CD8-positive, alpha-beta memory T cell (primary cell): ENCODE measurements at regions not wholly inside any gene's neighbourhood (a gene's known extent, or its start where the extent isn't known, plus 50 kb on each side); places are given as distances from the start of the nearest gene placed in this dataset.

Source experiments
- CTCF ChIA-PET: fragments of 350-600 bp; sonication (Branson Sonifier 250); formaldehyde crosslinking; loops from one replicate; lab custom pipeline; 2021; ENCODE audit warnings: antibody characterized with exemption; lab: Charles Lee
- POLR2A ChIA-PET: fragments of 350-600 bp; sonication (Branson Sonifier 250); formaldehyde crosslinking; loops from one replicate; lab custom pipeline; 2021; ENCODE audit warnings: antibody characterized with exemption; lab: Charles Lee
- DNase-seq, 5 donors: peaks; one replicate each; pipeline versions ENCODE4 v3.0.0 to v3.0.0-alpha.2; 2020 to 2022; ENCODE audit warnings: mixed read lengths in 1 of 5
- H3K27ac ChIP-seq: one replicate; pipeline ENCODE4 v1.7.0; 2013; ENCODE audit warnings: low read depth, mild to moderate bottlenecking, low read length, moderate library complexity
- H3K27me3 ChIP-seq: 2 replicates; pipeline ENCODE4 v1.7.0; 2013; ENCODE audit warnings: low read length, mild to moderate bottlenecking; ENCODE audit not compliant: insufficient read depth, poor library complexity, severe bottlenecking
- H3K36me3 ChIP-seq: 2 replicates; pipeline ENCODE4 v1.7.0; 2013; ENCODE audit warnings: mild to moderate bottlenecking, low read length, moderate library complexity; ENCODE audit not compliant: insufficient read depth
- H3K4me1 ChIP-seq: 2 replicates; pipeline ENCODE4 v1.7.0; 2013; ENCODE audit warnings: mild to moderate bottlenecking, low read length, moderate library complexity; ENCODE audit not compliant: insufficient read depth
- H3K4me3 ChIP-seq: 2 replicates; pipeline ENCODE4 v1.7.0; 2013; ENCODE audit warnings: mild to moderate bottlenecking, low read length
- H3K9me3 ChIP-seq: 2 replicates; pipeline ENCODE4 v1.7.0; 2013; ENCODE audit warnings: mild to moderate bottlenecking, low read length
- H3K27ac Mint-ChIP-seq, 8 donors: one replicate each; pipeline ENCODE4 v1.8.0; 2020 to 2021; ENCODE audit warnings: mixed read lengths in 8 of 8, mild to moderate bottlenecking in 6 of 8, inconsistent platforms in 3 of 8, moderate library complexity in 3 of 8
- H3K27me3 Mint-ChIP-seq, 2 donors: one replicate each; pipeline ENCODE4 v1.8.0; 2020 to 2021; ENCODE audit warnings: mixed read lengths in 2 of 2, mild to moderate bottlenecking in 1 of 2, moderate library complexity in 1 of 2
- H3K36me3 Mint-ChIP-seq, 3 donors: one replicate each; pipeline ENCODE4 v1.8.0; 2020 to 2021; ENCODE audit warnings: mixed read lengths in 3 of 3, inconsistent platforms in 1 of 3, mild to moderate bottlenecking in 1 of 3
- H3K4me1 Mint-ChIP-seq, 3 donors: one replicate each; pipeline ENCODE4 v1.8.0; 2020 to 2021; ENCODE audit warnings: mixed read lengths in 3 of 3, inconsistent platforms in 1 of 3, mild to moderate bottlenecking in 1 of 3
- H3K4me3 Mint-ChIP-seq, 7 donors: one replicate each; pipeline ENCODE4 v1.8.0; 2020 to 2021; ENCODE audit warnings: mixed read lengths in 7 of 7, mild to moderate bottlenecking in 6 of 7, moderate library complexity in 4 of 7, inconsistent platforms in 2 of 7
- H3K9me3 Mint-ChIP-seq, 5 donors: one replicate each; pipeline ENCODE4 v1.8.0; 2020 to 2022; ENCODE audit warnings: mixed read lengths in 5 of 5, mild to moderate bottlenecking in 3 of 5, moderate library complexity in 2 of 5, inconsistent platforms in 1 of 5

- Histone ChIP-seq H3K4me3 (no peak overlapping the region), H3K9me3 (no peaks in the 10 kb centered on the region), H3K27ac (no peak overlapping the region), H3K4me1 (no peaks in the 10 kb centered on the region), H3K27me3 (no peaks in the 10 kb centered on the region), H3K36me3 (no peaks in the 10 kb centered on the region)
- H3K27me3 Mint-ChIP-seq: peaks cover 6 to 7% of the 10 kb centered on the region in 2 donors
- H3K27ac Mint-ChIP-seq: peak overlapping the region in 1 of 8 donors; percentile 34
- peak overlapping the region in 1 of 7 donors; percentile 45 for H3K4me3 Mint-ChIP-seq
- ChIA-PET POLR2A (no interaction called here), CTCF (no interaction called here)
- no peaks in the 10 kb centered on the region for H3K4me1 Mint-ChIP-seq
- DNase-seq: no peak
- peaks cover 0 to 2% (median 0%) of the 10 kb centered on the region in 5 donors for H3K9me3 Mint-ChIP-seq
- H3K36me3 Mint-ChIP-seq: no peaks in the 10 kb centered on the region
These were observed 306.8 kb upstream of the PLXNA2 start for GRCh38 chr1:208551024-208551423.

- H3K4me3 ChIP-seq: no peak overlapping the region
- H3K27ac Mint-ChIP-seq: no peak overlapping the region
- ChIA-PET CTCF (no interaction called here), POLR2A (no interaction called here)
- H3K27me3 ChIP-seq: no peaks in the 10 kb centered on the region
- H3K36me3 Mint-ChIP-seq: no peaks in the 10 kb centered on the region
- H3K4me1 ChIP-seq: no peaks in the 10 kb centered on the region
- H3K27me3 Mint-ChIP-seq: peaks cover 4 to 7% of the 10 kb centered on the region in 2 donors
- no peak overlapping the region for H3K27ac ChIP-seq
- no peaks in the 10 kb centered on the region for H3K36me3 ChIP-seq
- H3K9me3 Mint-ChIP-seq: peaks cover 0 to 2% (median 0%) of the 10 kb centered on the region in 5 donors
- no peak for DNase-seq
- H3K4me1 Mint-ChIP-seq: no peaks in the 10 kb centered on the region
- H3K9me3 ChIP-seq: no peaks in the 10 kb centered on the region
- H3K4me3 Mint-ChIP-seq: no peak overlapping the region
These were observed 307.6 kb upstream of the PLXNA2 start for GRCh38 chr1:208551633-208552320.

- Histone ChIP-seq H3K27ac (no peak overlapping the region), H3K4me3 (no peak overlapping the region), H3K36me3 (no peaks in the 10 kb centered on the region), H3K27me3 (no peaks in the 10 kb centered on the region), H3K9me3 (no peaks in the 10 kb centered on the region), H3K4me1 (no peaks in the 10 kb centered on the region)
- no peak for DNase-seq
- Mint-ChIP-seq H3K27me3 (peaks cover 4% of the 10 kb centered on the region in 2 donors), H3K36me3 (no peaks in the 10 kb centered on the region), H3K27ac (no peak overlapping the region), H3K4me3 (no peak overlapping the region), H3K9me3 (no peaks in the 10 kb centered on the region), H3K4me1 (no peaks in the 10 kb centered on the region)
- CTCF ChIA-PET: no interaction called here
- POLR2A ChIA-PET: interaction anchor here (0.7 kb wide), 1 partner anchor 429 kb away, joined by 3 read pairs; no protein-coding TSS in a partner anchor
These were observed 308.7 kb upstream of the PLXNA2 start for GRCh38 chr1:208552928-208553327.

- Histone ChIP-seq H3K36me3 (no peaks in the 10 kb centered on the region), H3K27me3 (no peaks in the 10 kb centered on the region), H3K4me3 (no peak overlapping the region), H3K9me3 (no peaks in the 10 kb centered on the region), H3K27ac (no peak overlapping the region), H3K4me1 (no peaks in the 10 kb centered on the region)
- POLR2A ChIA-PET: no interaction called here
- no peak for DNase-seq
- H3K4me3 Mint-ChIP-seq: no peak overlapping the region
- H3K27me3 Mint-ChIP-seq: peaks cover 2 to 3% of the 10 kb centered on the region in 2 donors
- H3K27ac Mint-ChIP-seq: no peak overlapping the region
- no peaks in the 10 kb centered on the region for H3K9me3 Mint-ChIP-seq
- H3K36me3 Mint-ChIP-seq: no peaks in the 10 kb centered on the region
- CTCF ChIA-PET: no interaction called here
- H3K4me1 Mint-ChIP-seq: no peaks in the 10 kb centered on the region
These were observed 312.3 kb upstream of the PLXNA2 start for GRCh38 chr1:208556461-208556860.

GRCh38 chr1:208557046-208557722 lies 313.0 kb upstream of the PLXNA2 start:
- no peak overlapping the region for H3K4me3 ChIP-seq
- ChIA-PET CTCF (no interaction called here), POLR2A (no interaction called here)
- Mint-ChIP-seq H3K27ac (no peak overlapping the region), H3K9me3 (peaks cover 0 to 2% (median 0%) of the 10 kb centered on the region in 5 donors), H3K4me1 (no peaks in the 10 kb centered on the region), H3K27me3 (peaks cover 0 to 3% of the 10 kb centered on the region in 2 donors), H3K4me3 (no peak overlapping the region), H3K36me3 (no peaks in the 10 kb centered on the region)
- H3K27me3 ChIP-seq: no peaks in the 10 kb centered on the region
- no peak overlapping the region for H3K27ac ChIP-seq
- H3K4me1 ChIP-seq: no peaks in the 10 kb centered on the region
- H3K9me3 ChIP-seq: no peaks in the 10 kb centered on the region
- DNase-seq: no peak
- H3K36me3 ChIP-seq: no peaks in the 10 kb centered on the region

GRCh38 chr1:208557723-208558094 lies 313.5 kb upstream of the PLXNA2 start:
- POLR2A ChIA-PET: no interaction called here
- peaks cover 0 to 2% (median 0%) of the 10 kb centered on the region in 5 donors for H3K9me3 Mint-ChIP-seq
- H3K9me3 ChIP-seq: no peaks in the 10 kb centered on the region
- H3K27ac ChIP-seq: no peak overlapping the region
- H3K36me3 ChIP-seq: no peaks in the 10 kb centered on the region
- no peaks in the 10 kb centered on the region for H3K36me3 Mint-ChIP-seq
- H3K27me3 ChIP-seq: no peaks in the 10 kb centered on the region
- no peaks in the 10 kb centered on the region for H3K4me1 ChIP-seq
- no peaks in the 10 kb centered on the region for H3K4me1 Mint-ChIP-seq
- DNase-seq: no peak
- H3K4me3 Mint-ChIP-seq: no peak overlapping the region
- no peak overlapping the region for H3K27ac Mint-ChIP-seq
- peaks cover 0 to 3% of the 10 kb centered on the region in 2 donors for H3K27me3 Mint-ChIP-seq
- CTCF ChIA-PET: no interaction called here
- no peak overlapping the region for H3K4me3 ChIP-seq

GRCh38 chr1:208559597-208560329 lies 315.6 kb upstream of the PLXNA2 start:
- POLR2A ChIA-PET: no interaction called here
- H3K27me3 Mint-ChIP-seq: peaks cover 0 to 1% of the 10 kb centered on the region in 2 donors

More at GRCh38 chr1:208559597-208560329, 315.6 kb upstream of the PLXNA2 start:
- no peak overlapping the region for H3K27ac ChIP-seq
- Mint-ChIP-seq H3K9me3 (peaks cover 0 to 2% (median 0%) of the 10 kb centered on the region in 5 donors), H3K4me1 (no peaks in the 10 kb centered on the region), H3K36me3 (no peaks in the 10 kb centered on the region), H3K27ac (no peak overlapping the region), H3K4me3 (no peak overlapping the region)
- no peak for DNase-seq
- H3K4me1 ChIP-seq: no peaks in the 10 kb centered on the region
- CTCF ChIA-PET: no interaction called here
- H3K4me3 ChIP-seq: no peak overlapping the region
- no peaks in the 10 kb centered on the region for H3K9me3 ChIP-seq
- H3K27me3 ChIP-seq: no peaks in the 10 kb centered on the region
- H3K36me3 ChIP-seq: no peaks in the 10 kb centered on the region
